Eye (tissue), 1 donor: ENCODE measurements at regions not wholly inside any gene's neighbourhood (a gene's known extent, or its start where the extent isn't known, plus 50 kb on each side); places are given as distances from the start of the nearest gene placed in this dataset.
"Not testable (repeated sequence)": the region's sequence is repeated elsewhere in the genome, so short reads cannot be mapped to it uniquely, and the experiment has no call there.

Experiments used
- DNase-seq: peaks from one replicate; pipeline ENCODE4 v3.0.0-alpha.2; 2015

GRCh38 chr11:44418456-44418830 is 108.5 kb upstream of the ALX4 start:
- no peak for DNase-seq

GRCh38 chr11:44421090-44421675 is 111.2 kb upstream of the ALX4 start:
- DNase-seq = no peak

- no peak for DNase-seq
Measured at GRCh38 chr11:44423289-44423688, 113.3 kb upstream of the ALX4 start.

- no peak for DNase-seq
Measured at GRCh38 chr11:44424841-44425240, 114.9 kb upstream of the ALX4 start.

- no peak for DNase-seq
Measured at GRCh38 chr11:44426119-44426518, 116.2 kb upstream of the ALX4 start.

- DNase-seq = no peak
Measured at GRCh38 chr11:44426958-44427357, 117.0 kb upstream of the ALX4 start.

GRCh38 chr11:44427432-44427831 is 117.5 kb upstream of the ALX4 start:
- no peak for DNase-seq

GRCh38 chr11:44430140-44430539 is 120.2 kb upstream of the ALX4 start:
- no peak for DNase-seq

GRCh38 chr11:44434191-44434590 is 124.3 kb upstream of the ALX4 start:
- DNase-seq = no peak

GRCh38 chr11:44437122-44437521 is 127.2 kb upstream of the ALX4 start:
- no peak for DNase-seq

- not testable (repeated sequence) for DNase-seq
Measured at GRCh38 chr11:44442893-44443673, 122.4 kb upstream of the CD82 start.

GRCh38 chr11:44443836-44444769 is 121.4 kb upstream of the CD82 start:
- no peak for DNase-seq

GRCh38 chr11:44444770-44445321 is 120.6 kb upstream of the CD82 start:
- DNase-seq = no peak

GRCh38 chr11:44445500-44446365 is 119.7 kb upstream of the CD82 start:
- DNase-seq = no peak

- no peak for DNase-seq
Measured at GRCh38 chr11:44446366-44446762, 119.1 kb upstream of the CD82 start.

GRCh38 chr11:44446996-44447771 is 118.3 kb upstream of the CD82 start:
- DNase-seq = peak; percentile 44

GRCh38 chr11:44450295-44450932 is 115.0 kb upstream of the CD82 start:
- DNase-seq = no peak

GRCh38 chr11:44451706-44452105 is 113.8 kb upstream of the CD82 start:
- DNase-seq = no peak

- DNase-seq = no peak
Measured at GRCh38 chr11:44452827-44453572, 112.5 kb upstream of the CD82 start.

- DNase-seq = no peak
Measured at GRCh38 chr11:44453871-44454270, 111.6 kb upstream of the CD82 start.
